NCI-H146 (cell line): ENCODE measurements at regions not wholly inside any gene's neighbourhood (a gene's known extent, or its start where the extent isn't known, plus 50 kb on each side); places are given as distances from the start of the nearest gene placed in this dataset.

ENCODE experiments used
- DNase-seq: peaks from one replicate; lab custom pipeline; 2025; lab: John Stamatoyannopoulos, UW

DNA sequence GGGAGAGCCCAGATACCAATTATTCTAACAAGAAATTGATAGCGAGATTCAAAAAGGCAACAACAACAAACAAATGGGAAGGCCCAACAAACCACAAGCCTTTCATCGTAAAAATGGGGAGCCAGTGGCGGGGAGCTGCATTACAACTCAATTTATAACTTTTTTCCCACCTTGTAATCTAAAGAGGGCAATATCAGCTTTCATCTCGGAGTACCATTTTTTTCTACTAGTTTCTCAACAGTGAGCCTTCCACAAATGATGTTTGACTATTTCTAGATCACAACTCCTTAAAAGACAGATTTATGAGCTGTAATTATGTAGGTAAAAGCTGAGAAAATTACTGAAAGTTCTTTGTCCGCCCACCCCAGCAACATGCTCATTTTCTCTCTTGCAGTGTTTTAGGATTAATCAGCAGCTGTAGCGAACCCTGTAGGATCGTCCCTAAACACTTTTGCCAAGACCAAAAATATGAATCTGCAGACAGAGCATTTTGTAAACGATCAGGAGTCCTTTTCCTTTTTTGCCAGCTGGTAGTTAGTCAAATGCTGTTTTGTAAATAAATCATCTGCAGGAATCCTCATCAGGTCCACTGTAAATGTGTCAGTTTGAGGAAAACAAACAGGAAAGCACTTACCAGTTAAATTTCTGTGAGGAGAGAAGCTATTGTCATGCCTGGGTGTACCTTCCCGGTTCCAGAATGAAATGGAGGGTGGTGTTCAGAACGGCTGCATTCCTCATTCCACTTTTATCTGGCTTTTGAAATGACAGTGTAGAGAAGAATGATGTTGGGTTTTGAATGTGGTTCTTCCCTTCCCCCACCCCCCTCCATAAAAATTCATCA, 53.2 kb downstream of the EEF1B2 start:
- DNase-seq: peak; percentile 28

DNA sequence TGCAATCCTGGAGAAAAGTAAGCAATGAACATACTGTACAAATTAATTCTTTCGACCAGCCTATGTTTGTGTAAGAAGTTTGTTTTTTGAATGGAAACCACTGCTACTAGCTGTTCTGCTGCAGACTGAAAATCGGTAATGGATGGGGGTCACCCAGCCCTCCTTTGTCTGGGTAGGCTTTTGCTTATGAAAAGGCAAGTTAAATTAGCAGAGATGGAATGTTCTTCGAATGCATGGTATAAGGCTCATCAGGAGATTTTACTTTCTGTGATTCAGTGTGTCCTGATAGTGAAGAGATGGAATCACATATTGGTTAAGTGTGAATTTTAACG, 53.8 kb downstream of the EEF1B2 start:
- no peak for DNase-seq

DNA sequence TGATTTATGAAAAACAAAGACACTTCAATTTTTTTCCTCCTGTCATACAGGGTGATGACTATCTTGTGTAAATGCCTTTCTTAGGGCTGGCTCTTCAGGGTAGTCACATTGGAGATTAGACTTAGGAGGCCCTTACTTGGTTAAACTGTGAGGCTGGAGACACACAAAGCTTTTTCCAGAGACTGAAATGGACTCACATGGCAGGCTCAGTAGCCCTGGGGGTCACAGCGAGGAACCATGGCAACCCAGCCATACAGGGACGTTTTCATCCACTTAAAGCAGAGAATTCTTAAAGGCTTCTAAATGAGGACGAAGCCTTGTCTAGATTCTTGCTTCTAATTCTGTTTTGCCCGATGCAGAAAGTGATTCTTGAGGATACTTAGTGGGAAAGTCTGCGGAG, 57.3 kb upstream of the ZDBF2 start:
- DNase-seq: no peak

DNA sequence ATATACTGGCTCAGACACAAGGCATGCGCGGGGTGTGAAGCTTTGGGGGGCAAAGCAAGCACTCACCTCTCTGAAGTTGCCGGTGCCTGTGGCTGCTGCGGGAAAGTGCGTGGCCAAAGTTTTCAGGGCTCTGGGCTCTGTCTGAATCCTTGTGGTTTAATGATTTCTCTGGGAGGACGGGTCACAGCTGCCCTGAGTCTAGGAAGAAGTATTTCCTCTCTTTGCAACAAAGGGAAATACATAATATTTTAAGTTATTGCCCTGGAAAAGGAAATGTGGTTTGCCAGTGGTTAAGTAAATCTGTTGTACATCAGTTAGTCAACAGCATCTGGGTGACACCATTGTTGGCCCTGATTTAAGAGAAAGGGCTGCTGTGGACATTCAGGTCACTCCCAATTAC, 56.7 kb upstream of the ZDBF2 start:
- DNase-seq: peak; percentile 35

DNA sequence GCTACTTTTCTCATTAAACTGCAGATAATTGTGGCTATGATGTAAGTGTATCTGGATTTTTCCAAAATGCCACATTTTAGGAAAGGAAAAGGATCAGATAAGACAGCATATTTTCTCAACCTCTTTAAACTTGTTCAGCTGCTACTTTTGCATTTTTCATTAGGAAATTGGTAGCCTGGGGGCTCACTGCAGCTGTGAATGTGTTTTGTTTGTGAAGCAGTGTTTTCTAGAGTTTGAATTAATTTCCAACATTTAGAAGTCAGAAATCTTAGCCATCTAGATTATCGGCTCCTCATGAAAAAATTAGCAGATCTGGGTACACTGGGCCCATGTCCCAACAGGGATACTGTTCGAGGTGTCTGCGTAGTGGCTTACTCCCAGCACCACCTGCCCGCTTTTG, 56.3 kb upstream of the ZDBF2 start:
- peak; percentile 10 for DNase-seq

DNA sequence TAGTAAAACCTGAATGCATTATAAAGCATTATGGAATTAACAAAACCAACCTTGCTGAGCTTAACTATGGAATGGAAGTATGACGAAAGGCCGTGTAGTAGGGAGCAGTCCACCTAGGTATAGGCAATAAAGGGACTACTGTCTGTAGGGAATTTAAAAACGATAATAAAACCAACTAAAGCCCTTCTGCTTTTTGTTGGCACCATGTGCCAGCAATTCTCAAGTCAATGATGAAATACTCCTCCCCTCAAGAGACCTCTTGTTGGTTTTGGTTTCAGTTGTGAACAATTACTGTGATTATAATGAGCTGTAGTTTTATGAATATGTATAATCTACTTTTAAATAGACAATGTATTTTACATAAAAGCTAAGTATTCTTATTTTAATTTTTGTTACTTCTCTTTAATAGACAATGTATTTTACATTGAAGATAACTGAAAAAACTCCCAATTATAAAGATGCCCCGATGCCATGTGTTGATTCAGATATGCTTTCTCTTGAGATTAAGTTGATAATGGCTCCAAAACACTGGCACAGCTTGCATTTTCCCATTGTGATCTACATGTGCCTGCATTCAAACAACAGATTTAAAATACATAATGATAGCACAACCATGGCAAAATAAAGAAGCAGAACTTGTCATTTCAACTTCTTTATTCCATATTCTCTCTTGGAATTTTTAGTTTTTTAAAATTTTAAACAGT, 55.5 kb upstream of the ZDBF2 start:
- no peak for DNase-seq

DNA sequence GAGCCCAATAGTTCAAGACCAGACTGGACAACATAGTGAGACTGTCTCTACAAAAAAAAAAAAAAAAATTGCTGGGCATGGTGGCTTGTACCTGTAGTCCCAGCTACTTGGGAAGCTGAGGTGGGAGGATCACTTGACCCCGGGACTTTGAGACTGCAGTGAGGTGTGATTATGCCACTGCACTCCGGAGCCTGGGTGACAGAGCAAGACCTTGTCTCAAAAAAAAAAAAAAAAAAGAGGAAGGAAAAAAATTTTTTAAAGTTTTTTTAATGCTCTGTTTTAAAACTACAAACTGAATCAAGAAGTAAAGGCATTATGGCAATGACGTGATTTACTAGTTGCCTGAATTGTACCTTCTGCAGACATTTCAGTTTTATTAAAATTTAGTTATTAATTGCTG, 54.5 kb upstream of the ZDBF2 start:
- DNase-seq: no peak

DNA sequence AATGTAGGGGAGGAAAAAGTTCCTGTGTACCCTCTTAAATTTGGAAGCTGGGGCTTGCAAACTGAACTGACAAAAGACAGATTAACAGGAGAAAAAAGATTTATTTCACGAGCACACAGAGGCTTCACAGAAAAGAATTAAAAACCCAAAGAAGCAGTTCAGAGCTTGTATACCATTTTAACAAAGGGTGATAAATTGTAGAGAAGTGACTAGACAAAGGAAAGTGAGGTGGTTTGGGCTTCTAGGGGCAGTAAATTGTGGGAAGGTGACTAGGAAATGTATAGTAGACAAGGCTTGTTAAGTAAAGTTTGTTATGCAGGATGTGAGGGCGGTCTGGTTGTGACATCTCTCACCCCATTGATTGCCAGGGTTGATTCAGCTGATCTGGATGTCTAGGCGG, 53.5 kb upstream of the ZDBF2 start:
- DNase-seq: no peak
